ENCODE measurements at regions not wholly inside any gene's neighbourhood (a gene's known extent, or its start where the extent isn't known, plus 50 kb on each side); places are given as distances from the start of the nearest gene placed in this dataset.

- H3K27me3 ChIP-seq = no peaks in the 10 kb centered on the region
- H3K4me3 ChIP-seq (ENCODE audit: low read depth, low read length) = no peak overlapping the region
- TF ChIP-seq CTCF (IDR thresholded peaks at IDR 0.05; ENCODE audit: low read depth, low read length) = no peak
- H3K36me3 ChIP-seq = no peaks in the 10 kb centered on the region
- H3K4me1 ChIP-seq = no peaks in the 10 kb centered on the region
- no peak for DNase-seq
- H3K9me3 ChIP-seq = no peaks in the 10 kb centered on the region
These were observed 243.9 kb upstream of the RAB6C start for GRCh38 chr2:129735576-129735975.

- Histone ChIP-seq H3K36me3 (no peaks in the 10 kb centered on the region), H3K4me3 (ENCODE audit: low read depth, low read length) (no peak overlapping the region), H3K27me3 (no peaks in the 10 kb centered on the region), H3K9me3 (no peaks in the 10 kb centered on the region), H3K4me1 (no peaks in the 10 kb centered on the region)
- TF ChIP-seq CTCF (IDR thresholded peaks at IDR 0.05; ENCODE audit: low read depth, low read length) = no peak
- DNase-seq = no peak
These were observed 241.6 kb upstream of the RAB6C start for GRCh38 chr2:129737660-129738527.

GRCh38 chr2:129738799-129739198, 240.7 kb upstream of the RAB6C start:
- no peaks in the 10 kb centered on the region for H3K9me3 ChIP-seq
- H3K27me3 ChIP-seq = no peaks in the 10 kb centered on the region
- H3K36me3 ChIP-seq = no peaks in the 10 kb centered on the region
- no peaks in the 10 kb centered on the region for H3K4me1 ChIP-seq
- no peak overlapping the region for H3K4me3 ChIP-seq (ENCODE audit: low read depth, low read length)
- no peak for DNase-seq
- no peak for TF ChIP-seq CTCF (IDR thresholded peaks at IDR 0.05; ENCODE audit: low read depth, low read length)

- Histone ChIP-seq H3K36me3 (no peaks in the 10 kb centered on the region), H3K4me3 (ENCODE audit: low read depth, low read length) (no peak overlapping the region), H3K9me3 (no peaks in the 10 kb centered on the region), H3K27me3 (no peaks in the 10 kb centered on the region), H3K4me1 (no peaks in the 10 kb centered on the region)
- no peak for DNase-seq
- TF ChIP-seq CTCF (IDR thresholded peaks at IDR 0.05; ENCODE audit: low read depth, low read length) = no peak
These were observed 239.0 kb upstream of the RAB6C start for GRCh38 chr2:129740504-129740903.

GRCh38 chr2:129741165-129741564, 238.3 kb upstream of the RAB6C start:
- no peak for DNase-seq
- no peaks in the 10 kb centered on the region for H3K9me3 ChIP-seq
- no peaks in the 10 kb centered on the region for H3K4me1 ChIP-seq
- H3K27me3 ChIP-seq = no peaks in the 10 kb centered on the region
- no peak for TF ChIP-seq CTCF (IDR thresholded peaks at IDR 0.05; ENCODE audit: low read depth, low read length)
- no peak overlapping the region for H3K4me3 ChIP-seq (ENCODE audit: low read depth, low read length)
- no peaks in the 10 kb centered on the region for H3K36me3 ChIP-seq

GRCh38 chr2:129741623-129742022, 237.8 kb upstream of the RAB6C start:
- H3K27me3 ChIP-seq = no peaks in the 10 kb centered on the region
- no peaks in the 10 kb centered on the region for H3K4me1 ChIP-seq
- no peak overlapping the region for H3K4me3 ChIP-seq (ENCODE audit: low read depth, low read length)
- no peak for TF ChIP-seq CTCF (IDR thresholded peaks at IDR 0.05; ENCODE audit: low read depth, low read length)
- DNase-seq = no peak
- no peaks in the 10 kb centered on the region for H3K9me3 ChIP-seq
- H3K36me3 ChIP-seq = no peaks in the 10 kb centered on the region
